RWPE2 (cell line): ENCODE measurements at regions not wholly inside any gene's neighbourhood (a gene's known extent, or its start where the extent isn't known, plus 50 kb on each side); places are given as distances from the start of the nearest gene placed in this dataset.

Source experiments
- ATAC-seq: fragments of 200-7000 bp; cut with Tn5 transposase; 3 replicates; pipeline ENCODE4 v1.9.1; 2021; ENCODE audit warnings: low read depth
- DNase-seq: peaks from one replicate; pipeline ENCODE4 v3.0.0-alpha.2; 2020; ENCODE audit warnings: low spot score
- H3K27ac ChIP-seq: fragments of 450-650 bp; 2 replicates; pipeline ENCODE4 v1.5.1; 2017; ENCODE audit warnings: mild to moderate bottlenecking; ENCODE audit not compliant: poor library complexity, severe bottlenecking
- H3K27me3 ChIP-seq: fragments of 250-450 bp; sonication (Bioruptor Pico); 2 replicates; pipeline ENCODE4 v1.5.1; 2021; ENCODE audit warnings: mild to moderate bottlenecking, moderate library complexity; ENCODE audit not compliant: insufficient read depth, poor library complexity, severe bottlenecking
- H3K36me3 ChIP-seq: fragments of 250-450 bp; sonication (Bioruptor Pico); 2 replicates; pipeline ENCODE4 v1.5.1; 2020; ENCODE audit warnings: low read depth, mild to moderate bottlenecking, moderate library complexity
- H3K4me1 ChIP-seq: fragments of 250-450 bp; sonication (Bioruptor Pico); 2 replicates; pipeline ENCODE4 v1.5.1; 2021; ENCODE audit warnings: mild to moderate bottlenecking, moderate library complexity; ENCODE audit not compliant: insufficient read depth, poor library complexity, severe bottlenecking
- H3K4me3 ChIP-seq: fragments of 250-450 bp; sonication (Bioruptor Pico); 2 replicates; pipeline ENCODE4 v1.5.1; 2021; ENCODE audit warnings: mild to moderate bottlenecking, moderate library complexity; ENCODE audit not compliant: severe bottlenecking
- H3K9me3 ChIP-seq: fragments of 250-450 bp; sonication (Bioruptor Pico); 2 replicates; pipeline ENCODE4 v1.5.1; 2021; ENCODE audit warnings: mild to moderate bottlenecking, moderate library complexity; ENCODE audit not compliant: severe bottlenecking
- TF ChIP-seq, protein P1 (sequence below): fragments of 450-650 bp; IDR thresholded peaks from one replicate; pipeline ENCODE4 v1.5.1; 2017; ENCODE audit warnings: mild to moderate bottlenecking, moderate library complexity; ENCODE audit not compliant: poor library complexity, severe bottlenecking

DNA sequence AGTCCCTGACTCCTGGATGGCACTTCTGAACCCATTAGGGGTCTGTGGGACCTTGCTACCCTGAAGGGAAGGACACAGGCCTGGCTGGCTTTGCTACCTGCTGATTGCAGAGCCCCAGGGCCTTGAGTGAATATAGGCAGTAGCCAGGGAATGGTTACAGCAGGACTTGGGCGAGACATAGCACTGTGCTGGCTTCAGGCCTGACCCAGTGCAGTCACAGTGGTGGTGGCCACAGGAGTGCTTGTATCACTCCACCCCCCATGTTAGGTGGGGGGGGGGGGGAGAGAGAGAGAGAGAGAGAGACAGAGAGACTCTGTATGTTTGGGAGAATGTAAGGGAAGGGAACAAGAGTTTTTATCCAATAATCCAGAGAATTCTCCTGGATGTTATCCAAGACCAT is 439.3 kb upstream of the ZNF608 start:
- DNase-seq (no peak), ATAC-seq (no peak)
- H3K27ac ChIP-seq = no peak overlapping the region
- no peaks in the 10 kb centered on the region for H3K9me3 ChIP-seq
- H3K4me1 ChIP-seq = no peaks in the 10 kb centered on the region
- TF ChIP-seq, protein P1, sequence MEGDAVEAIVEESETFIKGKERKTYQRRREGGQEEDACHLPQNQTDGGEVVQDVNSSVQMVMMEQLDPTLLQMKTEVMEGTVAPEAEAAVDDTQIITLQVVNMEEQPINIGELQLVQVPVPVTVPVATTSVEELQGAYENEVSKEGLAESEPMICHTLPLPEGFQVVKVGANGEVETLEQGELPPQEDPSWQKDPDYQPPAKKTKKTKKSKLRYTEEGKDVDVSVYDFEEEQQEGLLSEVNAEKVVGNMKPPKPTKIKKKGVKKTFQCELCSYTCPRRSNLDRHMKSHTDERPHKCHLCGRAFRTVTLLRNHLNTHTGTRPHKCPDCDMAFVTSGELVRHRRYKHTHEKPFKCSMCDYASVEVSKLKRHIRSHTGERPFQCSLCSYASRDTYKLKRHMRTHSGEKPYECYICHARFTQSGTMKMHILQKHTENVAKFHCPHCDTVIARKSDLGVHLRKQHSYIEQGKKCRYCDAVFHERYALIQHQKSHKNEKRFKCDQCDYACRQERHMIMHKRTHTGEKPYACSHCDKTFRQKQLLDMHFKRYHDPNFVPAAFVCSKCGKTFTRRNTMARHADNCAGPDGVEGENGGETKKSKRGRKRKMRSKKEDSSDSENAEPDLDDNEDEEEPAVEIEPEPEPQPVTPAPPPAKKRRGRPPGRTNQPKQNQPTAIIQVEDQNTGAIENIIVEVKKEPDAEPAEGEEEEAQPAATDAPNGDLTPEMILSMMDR = no peak
- no peak overlapping the region for H3K4me3 ChIP-seq
- H3K27me3 ChIP-seq = no peaks in the 10 kb centered on the region
- H3K36me3 ChIP-seq = no peaks in the 10 kb centered on the region

DNA sequence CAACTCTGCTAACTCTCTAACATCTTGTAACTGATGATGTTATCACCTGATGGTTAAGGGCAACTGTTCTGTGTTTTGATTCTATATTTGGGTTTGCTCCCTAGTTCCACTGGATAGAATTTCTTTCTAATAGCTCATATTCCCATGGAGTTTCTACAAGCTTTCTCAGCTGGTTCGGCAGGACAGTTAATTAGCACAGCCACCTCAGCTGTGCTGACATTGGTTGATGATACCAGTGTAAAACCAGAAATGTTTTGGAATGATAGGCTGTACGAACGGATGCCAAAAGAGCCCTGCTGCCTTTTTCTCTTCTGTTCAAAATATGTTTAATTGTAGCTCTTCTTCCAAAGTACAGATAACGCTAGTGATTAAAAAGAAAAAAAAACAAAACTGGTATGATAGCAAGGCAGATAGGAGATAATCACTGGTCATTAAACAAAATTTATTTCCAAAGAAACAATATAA is 440.5 kb upstream of the ZNF608 start:
- ATAC-seq = no peak
- TF ChIP-seq, protein P1 = no peak

DNA sequence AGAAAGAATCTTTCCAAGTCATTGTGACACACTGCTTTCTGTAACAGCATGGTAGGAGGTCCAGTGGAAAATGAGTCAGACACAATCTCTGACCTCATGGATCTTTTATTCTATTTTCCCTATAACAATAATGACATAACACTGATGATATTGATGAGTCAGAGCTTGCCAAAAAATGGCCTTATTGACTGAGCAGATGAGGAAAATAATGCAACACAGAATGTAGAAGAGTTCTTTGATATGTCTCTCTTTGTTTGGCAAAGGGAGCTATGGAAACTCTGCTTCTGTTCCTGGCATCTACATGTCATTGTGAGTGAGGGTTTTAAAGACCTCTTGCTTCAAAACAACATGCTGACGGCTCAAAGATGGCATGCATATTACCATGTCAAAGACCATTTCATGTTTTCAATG is 443.1 kb upstream of the ZNF608 start:
- no peak for ATAC-seq
- Histone ChIP-seq H3K4me3 (no peak overlapping the region), H3K9me3 (no peaks in the 10 kb centered on the region), H3K27ac (no peak overlapping the region), H3K27me3 (no peaks in the 10 kb centered on the region), H3K4me1 (no peaks in the 10 kb centered on the region), H3K36me3 (no peaks in the 10 kb centered on the region)
- no peak for DNase-seq
- TF ChIP-seq, protein P1 = no peak

More for the DNA sequence above, 440.5 kb upstream of the ZNF608 start:
- Histone ChIP-seq H3K36me3 (no peaks in the 10 kb centered on the region), H3K27ac (no peak overlapping the region), H3K27me3 (no peaks in the 10 kb centered on the region), H3K4me3 (no peak overlapping the region), H3K9me3 (no peaks in the 10 kb centered on the region), H3K4me1 (no peaks in the 10 kb centered on the region)
- no peak for DNase-seq

DNA sequence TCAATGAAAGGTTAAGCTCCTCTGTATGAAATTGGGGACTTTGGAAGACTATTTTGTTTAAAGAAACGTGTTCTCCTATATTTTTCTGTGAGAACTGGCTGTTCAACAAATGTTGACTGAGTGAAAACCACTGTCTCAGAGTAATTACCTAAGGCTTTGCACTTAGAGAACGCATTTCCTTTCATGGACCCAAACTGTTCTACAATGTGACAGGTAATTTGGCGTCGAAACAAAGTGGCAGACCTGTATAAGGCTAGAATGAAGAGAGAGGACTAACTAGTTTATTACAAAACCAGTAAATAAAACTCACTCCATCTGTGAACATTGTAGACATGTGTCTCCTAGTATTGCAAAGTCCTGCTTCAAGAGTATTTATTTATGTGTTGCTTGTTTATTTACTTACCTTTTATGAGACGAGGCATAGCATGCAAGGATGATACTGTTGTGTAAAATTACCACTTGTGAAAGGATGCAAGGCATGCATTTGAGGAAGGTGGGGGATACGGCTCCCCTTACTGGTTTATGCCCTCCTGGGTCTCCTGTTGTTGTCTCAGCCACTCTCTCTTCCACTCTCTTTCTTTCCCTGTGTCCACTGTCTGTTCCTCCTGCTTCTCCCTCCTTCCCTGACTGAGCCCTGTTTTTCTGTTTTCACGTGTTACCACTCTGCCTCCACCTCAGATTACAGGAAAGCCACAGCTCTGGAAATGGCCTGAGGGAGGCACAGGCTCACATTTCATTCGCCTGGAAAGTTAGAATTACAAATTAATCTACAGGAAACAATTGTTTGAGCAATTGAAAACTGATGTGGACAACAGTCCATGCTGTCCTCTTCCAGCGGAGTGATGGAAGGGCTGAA is 444.0 kb upstream of the ZNF608 start:
- Histone ChIP-seq H3K27me3 (no peaks in the 10 kb centered on the region), H3K4me1 (no peaks in the 10 kb centered on the region), H3K27ac (no peak overlapping the region), H3K9me3 (no peaks in the 10 kb centered on the region), H3K4me3 (no peak overlapping the region), H3K36me3 (no peaks in the 10 kb centered on the region)
- TF ChIP-seq, protein P1 = no peak
- ATAC-seq (peak; percentile 53), DNase-seq (no peak)

DNA sequence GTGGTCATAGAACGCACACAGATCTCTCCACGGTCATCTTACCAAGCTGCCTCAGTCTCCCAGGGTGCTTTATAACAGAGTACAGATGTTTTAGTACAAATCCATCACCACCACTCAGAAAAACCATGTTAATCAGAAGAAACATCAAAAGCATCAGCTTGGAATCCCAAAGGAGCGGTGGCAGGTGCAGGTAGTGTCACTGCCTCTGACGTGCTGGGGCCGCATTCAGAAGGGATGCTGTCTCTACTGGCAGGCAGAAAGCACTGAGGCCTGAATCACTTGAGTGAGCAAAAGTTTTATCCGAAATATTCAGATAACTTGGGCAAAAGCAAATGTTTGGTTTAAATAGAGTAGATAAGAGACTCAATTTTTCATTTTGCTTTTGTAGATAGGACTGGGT is 448.4 kb upstream of the ZNF608 start:
- TF ChIP-seq, protein P1 = no peak
- ATAC-seq (no peak), DNase-seq (no peak)
- H3K4me1 ChIP-seq = no peaks in the 10 kb centered on the region
- no peak overlapping the region for H3K4me3 ChIP-seq
- H3K9me3 ChIP-seq = no peaks in the 10 kb centered on the region
- H3K36me3 ChIP-seq = no peaks in the 10 kb centered on the region
- no peak overlapping the region for H3K27ac ChIP-seq
- no peaks in the 10 kb centered on the region for H3K27me3 ChIP-seq
